HG03460 (cell line): ENCODE measurements at regions not wholly inside any gene's neighbourhood (a gene's known extent, or its start where the extent isn't known, plus 50 kb on each side); places are given as distances from the start of the nearest gene placed in this dataset.
"Not testable (repeated sequence)": the region's sequence is repeated elsewhere in the genome, so short reads cannot be mapped to it uniquely, and the experiment has no call there.

Experiments used
- ATAC-seq: cut with Tn5 transposase; IDR thresholded peaks from one replicate; pipeline ENCODE4 v1.9.1; 2021; ENCODE audit not compliant: unreplicated experiment

- no peak for ATAC-seq
These were observed 748.3 kb downstream of the MAT2B start for GRCh38 chr5:164253764-164254163.

- ATAC-seq: no peak
These were observed 750.3 kb downstream of the MAT2B start for GRCh38 chr5:164255598-164256213.

- no peak for ATAC-seq
These were observed 750.9 kb downstream of the MAT2B start for GRCh38 chr5:164256351-164256750.

GRCh38 chr5:164256954-164257353 is 751.5 kb downstream of the MAT2B start:
- no peak for ATAC-seq

GRCh38 chr5:164265566-164265965 is 760.1 kb downstream of the MAT2B start:
- ATAC-seq: no peak

GRCh38 chr5:164266571-164266970 is 761.2 kb downstream of the MAT2B start:
- ATAC-seq: no peak

GRCh38 chr5:164277720-164278119 is 772.3 kb downstream of the MAT2B start:
- ATAC-seq: no peak

- ATAC-seq: no peak
These were observed 784.1 kb downstream of the MAT2B start for GRCh38 chr5:164289526-164289925.

- ATAC-seq: no peak
These were observed 791.2 kb downstream of the MAT2B start for GRCh38 chr5:164296603-164297080.

GRCh38 chr5:164298165-164298564 is 792.7 kb downstream of the MAT2B start:
- no peak for ATAC-seq

- no peak for ATAC-seq
These were observed 794.9 kb downstream of the MAT2B start for GRCh38 chr5:164300295-164300694.

- no peak for ATAC-seq
These were observed 795.7 kb downstream of the MAT2B start for GRCh38 chr5:164301136-164301535.

- no peak for ATAC-seq
These were observed 796.3 kb downstream of the MAT2B start for GRCh38 chr5:164301708-164302107.

GRCh38 chr5:164302533-164303235 is 797.3 kb downstream of the MAT2B start:
- ATAC-seq: no peak

GRCh38 chr5:164303646-164304215 is 798.3 kb downstream of the MAT2B start:
- no peak for ATAC-seq

GRCh38 chr5:164306662-164307061 is 801.2 kb downstream of the MAT2B start:
- no peak for ATAC-seq

GRCh38 chr5:164312801-164313200 is 807.4 kb downstream of the MAT2B start:
- ATAC-seq: no peak

- no peak for ATAC-seq
These were observed 812.3 kb downstream of the MAT2B start for GRCh38 chr5:164317676-164318075.

- no peak for ATAC-seq
These were observed 813.7 kb downstream of the MAT2B start for GRCh38 chr5:164319161-164319560.

GRCh38 chr5:164324239-164324638 is 818.8 kb downstream of the MAT2B start:
- no peak for ATAC-seq

- ATAC-seq: no peak
These were observed 820.8 kb downstream of the MAT2B start for GRCh38 chr5:164326219-164326618.

- ATAC-seq: not testable (repeated sequence)
These were observed 821.7 kb downstream of the MAT2B start for GRCh38 chr5:164327166-164327565.
